HG03439 (cell line): ENCODE measurements at regions not wholly inside any gene's neighbourhood (a gene's known extent, or its start where the extent isn't known, plus 50 kb on each side); places are given as distances from the start of the nearest gene placed in this dataset.

Source experiments
- ATAC-seq: cut with Tn5 transposase; IDR thresholded peaks from one replicate; pipeline ENCODE4 v1.9.1; 2021; ENCODE audit warnings: mild to moderate bottlenecking, moderate library complexity; ENCODE audit not compliant: unreplicated experiment

GRCh38 chr6:6376845-6377244, 56.4 kb upstream of the F13A1 start:
- no peak for ATAC-seq

GRCh38 chr6:6377621-6378020, 57.2 kb upstream of the F13A1 start:
- no peak for ATAC-seq

- ATAC-seq = no peak
These were observed 59.1 kb upstream of the F13A1 start for GRCh38 chr6:6379573-6379972.

- no peak for ATAC-seq
These were observed 64.1 kb upstream of the F13A1 start for GRCh38 chr6:6384520-6384919.

- no peak for ATAC-seq
These were observed 65.5 kb upstream of the F13A1 start for GRCh38 chr6:6386010-6386409.

GRCh38 chr6:6390849-6391602, 70.6 kb upstream of the F13A1 start:
- peak; percentile 63 for ATAC-seq

- ATAC-seq = peak; percentile 66
These were observed 72.0 kb upstream of the F13A1 start for GRCh38 chr6:6392214-6393068.

GRCh38 chr6:6393069-6393529, 72.6 kb upstream of the F13A1 start:
- ATAC-seq = no peak

GRCh38 chr6:6395581-6396197, 75.2 kb upstream of the F13A1 start:
- no peak for ATAC-seq

- no peak for ATAC-seq
These were observed 77.4 kb upstream of the F13A1 start for GRCh38 chr6:6397842-6398241.

- ATAC-seq = no peak
These were observed 79.1 kb upstream of the F13A1 start for GRCh38 chr6:6399568-6399967.

- ATAC-seq = no peak
These were observed 80.9 kb upstream of the F13A1 start for GRCh38 chr6:6401401-6401800.

GRCh38 chr6:6402006-6402405, 81.5 kb upstream of the F13A1 start:
- no peak for ATAC-seq

- ATAC-seq = no peak
These were observed 82.1 kb upstream of the F13A1 start for GRCh38 chr6:6402591-6402990.

GRCh38 chr6:6405031-6405430, 84.6 kb upstream of the F13A1 start:
- no peak for ATAC-seq

- ATAC-seq = no peak
These were observed 85.7 kb upstream of the F13A1 start for GRCh38 chr6:6405997-6406714.

GRCh38 chr6:6406715-6407070, 86.2 kb upstream of the F13A1 start:
- peak; percentile 14 for ATAC-seq

- ATAC-seq = peak; percentile 96
These were observed 86.7 kb upstream of the F13A1 start for GRCh38 chr6:6407071-6407741.

- no peak for ATAC-seq
These were observed 89.1 kb upstream of the F13A1 start for GRCh38 chr6:6409397-6410030.

- no peak for ATAC-seq
These were observed 90.7 kb upstream of the F13A1 start for GRCh38 chr6:6411115-6411514.
